DOHH2 (cell line): ENCODE measurements at regions not wholly inside any gene's neighbourhood (a gene's known extent, or its start where the extent isn't known, plus 50 kb on each side); places are given as distances from the start of the nearest gene placed in this dataset.

ENCODE experiments used
- CTCF ChIP-seq: fragments of 200-600 bp; sonication (generic); IDR thresholded peaks from one replicate; pipeline ENCODE4 v1.5.1; 2014; ENCODE audit warnings: antibody characterized with exemption, mild to moderate bottlenecking, low read depth, low read length; ENCODE audit not compliant: poor library complexity, severe bottlenecking
- EZH2phosphoT487 ChIP-seq: fragments of 200-600 bp; sonication (generic); IDR thresholded peaks from 2 replicates; pipeline ENCODE4 v1.6.1; 2017; ENCODE audit warnings: borderline replicate concordance, mild to moderate bottlenecking, antibody characterized with exemption, low read length, moderate library complexity, mixed read lengths

GRCh38 chr9:4923580-4924544 is 61.2 kb upstream of the JAK2 start:
- TF ChIP-seq CTCF: peak; percentile 51
- no peak for TF ChIP-seq EZH2phosphoT487
